ENCODE measurements at regions not wholly inside any gene's neighbourhood (a gene's known extent, or its start where the extent isn't known, plus 50 kb on each side); places are given as distances from the start of the nearest gene placed in this dataset.
"Not testable (repeated sequence)": the region's sequence is repeated elsewhere in the genome, so short reads cannot be mapped to it uniquely, and the experiment has no call there.

DNA sequence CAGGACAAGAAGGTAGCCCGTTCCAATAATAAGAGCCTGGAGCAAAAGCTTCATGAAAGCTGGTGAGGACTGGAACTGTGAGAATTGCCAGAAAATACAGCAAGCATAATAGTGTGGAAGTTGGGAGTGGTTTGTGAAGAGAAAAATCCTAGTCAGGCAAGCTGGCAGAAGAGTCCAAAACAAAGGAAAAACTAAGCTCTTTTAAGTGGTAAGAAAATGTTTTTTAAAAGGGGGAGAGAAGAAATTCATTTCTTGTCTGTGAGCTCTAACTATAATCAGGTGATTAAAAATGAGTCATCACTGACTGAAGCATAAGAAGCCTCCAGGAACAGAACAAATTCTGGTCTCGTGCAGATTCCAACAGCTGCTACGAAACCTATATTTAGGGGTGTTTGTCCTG is 102.6 kb downstream of the CAAP1 start:
- no peak for DNase-seq (ENCODE audit: low spot score)

DNA sequence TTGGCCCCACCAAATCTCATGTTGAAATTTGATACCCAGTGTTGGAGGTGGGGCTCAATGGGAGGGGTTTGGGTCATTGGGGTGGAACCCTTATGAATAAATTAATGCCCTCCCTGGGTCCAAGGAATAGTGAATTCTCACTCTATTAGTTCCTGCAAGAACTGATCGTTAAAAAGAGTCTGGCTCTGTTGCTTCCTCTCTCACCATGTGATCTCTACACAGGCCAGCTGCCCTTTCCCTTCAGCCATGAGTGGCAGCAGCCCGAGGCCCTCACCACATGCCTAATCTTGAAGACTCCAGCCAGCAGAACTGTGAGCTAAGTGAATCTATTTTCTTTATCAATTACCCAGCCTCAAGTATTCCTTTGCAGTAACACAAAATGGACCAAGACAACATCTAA is 106.0 kb downstream of the CAAP1 start:
- DNase-seq (ENCODE audit: low spot score) = no peak

DNA sequence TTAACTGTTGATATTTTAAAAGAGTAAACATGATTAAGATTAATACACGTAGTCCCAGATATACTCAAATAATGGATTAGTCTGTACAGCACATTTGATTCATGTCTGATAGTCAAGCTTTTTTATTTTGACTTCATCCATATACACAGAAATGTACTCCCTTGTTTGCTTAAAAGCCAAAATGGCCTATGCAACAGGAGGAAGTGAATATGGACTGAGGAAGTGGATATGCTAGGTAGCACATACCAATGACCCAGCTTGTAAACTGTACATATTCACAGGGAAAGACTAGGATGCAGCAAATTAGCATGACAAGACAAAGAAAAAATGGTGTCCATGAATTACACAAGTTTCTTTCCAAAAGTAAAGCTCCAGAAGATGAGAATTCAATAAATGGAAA is 109.7 kb downstream of the CAAP1 start:
- no peak for DNase-seq (ENCODE audit: low spot score)

DNA sequence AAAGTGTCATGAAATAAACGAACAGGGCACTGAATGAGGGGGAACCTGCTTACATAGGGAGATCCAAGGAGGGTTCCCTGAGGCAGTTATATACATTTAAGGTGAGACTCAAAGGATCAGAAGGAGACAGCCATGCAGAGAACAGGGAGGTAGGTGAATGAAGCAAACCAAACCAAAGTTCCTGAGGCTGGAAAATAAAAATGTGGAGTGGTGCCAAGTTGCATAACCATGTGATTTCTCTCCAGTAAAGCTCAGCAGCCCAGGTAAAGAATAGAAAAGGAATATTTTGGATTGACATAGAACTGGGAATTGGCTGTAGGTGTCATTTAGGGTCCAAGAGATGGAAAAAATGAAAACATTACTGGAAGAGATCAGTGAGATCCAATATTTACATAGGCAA is 110.7 kb downstream of the CAAP1 start:
- DNase-seq (ENCODE audit: low spot score) = no peak

DNA sequence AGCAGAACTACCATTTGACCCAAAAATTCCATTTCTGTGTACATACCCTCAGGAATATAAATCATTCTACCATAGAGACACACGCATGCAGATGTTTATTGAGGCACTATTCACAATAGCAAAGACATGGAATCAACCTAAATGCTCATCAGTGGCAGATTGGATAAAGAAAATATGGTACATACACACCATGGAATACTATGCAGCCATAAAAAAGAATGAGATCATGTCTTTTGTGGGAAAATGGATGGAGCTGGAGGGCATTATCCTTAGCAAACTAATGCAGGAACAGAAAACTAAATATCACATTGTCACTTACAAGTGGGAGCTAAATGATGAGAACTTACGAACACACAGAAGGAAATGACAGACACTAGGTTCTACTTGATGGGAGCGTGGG is 112.3 kb downstream of the CAAP1 start:
- DNase-seq (ENCODE audit: low spot score) = not testable (repeated sequence)

DNA sequence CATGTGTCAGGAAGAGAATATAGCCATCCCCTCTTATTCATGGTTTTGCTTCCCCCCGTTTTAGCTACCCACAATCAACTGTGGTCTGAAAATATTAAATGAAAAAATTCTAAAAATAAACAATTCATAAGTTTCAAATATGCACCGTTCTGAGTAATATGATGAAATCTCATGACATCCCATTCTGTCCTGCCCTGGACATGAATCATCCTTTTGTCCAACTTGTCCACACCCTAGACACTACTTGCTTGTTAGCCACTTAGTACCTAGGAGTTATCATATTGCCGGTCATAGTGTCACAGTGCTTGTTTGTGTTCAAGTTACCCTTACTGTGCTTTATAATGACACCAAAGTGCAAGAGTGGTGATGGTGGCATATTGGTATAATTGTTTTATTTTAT is 113.5 kb downstream of the CAAP1 start:
- no peak for DNase-seq (ENCODE audit: low spot score)

DNA sequence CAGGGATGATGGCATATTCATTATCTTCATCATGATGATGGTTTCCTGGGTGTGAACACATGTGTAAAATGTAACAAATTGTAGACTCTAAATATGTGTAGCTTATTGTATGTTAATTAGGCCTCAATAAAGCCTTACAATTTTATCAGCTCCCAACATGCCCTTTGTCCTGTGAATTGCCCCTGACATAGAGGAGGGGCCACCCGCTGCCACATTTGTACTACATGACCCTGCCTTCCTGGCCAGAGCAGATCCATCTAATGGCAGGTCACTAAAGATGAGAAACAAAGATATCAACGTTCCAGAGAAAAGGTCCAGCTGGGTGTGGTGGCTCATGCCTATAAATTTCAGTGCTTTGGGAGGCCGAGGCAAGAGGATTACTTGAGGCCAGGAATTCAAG is 117.2 kb downstream of the CAAP1 start:
- DNase-seq (ENCODE audit: low spot score) = no peak

DNA sequence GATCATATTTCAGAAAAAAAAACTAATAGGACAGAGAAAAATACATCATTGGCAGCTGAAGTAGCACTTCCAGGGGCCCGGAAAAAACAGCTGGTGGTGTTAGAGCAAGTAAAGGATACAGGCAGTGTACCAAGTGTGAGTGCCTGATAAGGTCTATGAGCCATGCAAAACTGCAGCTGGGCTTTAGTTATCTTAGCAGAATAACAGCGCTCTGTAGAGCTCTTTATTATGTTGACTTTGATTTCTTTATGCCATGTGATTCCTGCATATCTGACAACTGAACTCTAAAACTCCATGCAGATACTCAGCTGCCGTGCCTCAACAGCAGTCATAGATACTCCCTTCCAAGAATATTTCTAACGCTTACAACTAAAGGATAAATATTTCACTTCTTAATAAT is 119.5 kb downstream of the CAAP1 start:
- DNase-seq (ENCODE audit: low spot score) = no peak

DNA sequence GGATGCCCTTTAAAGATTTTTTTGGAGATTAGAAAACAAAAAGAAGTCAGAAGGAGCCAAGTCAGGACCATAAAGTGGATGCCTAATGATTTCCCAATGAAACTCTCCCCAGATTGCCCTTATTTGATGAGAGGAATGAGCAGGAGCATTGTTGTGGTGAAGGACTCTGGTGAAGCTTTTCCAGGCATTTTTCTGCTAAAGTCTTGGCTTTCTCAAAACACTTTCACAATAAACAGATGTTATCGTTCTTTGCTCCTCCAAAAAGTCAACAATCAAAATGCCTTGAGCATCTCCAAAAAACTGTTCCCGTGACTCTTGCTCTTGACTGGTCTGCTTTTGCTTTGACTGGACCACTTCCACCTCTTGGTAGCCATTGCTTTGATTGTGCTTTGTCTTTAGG is 121.8 kb downstream of the CAAP1 start:
- DNase-seq (ENCODE audit: low spot score) = no peak

DNA sequence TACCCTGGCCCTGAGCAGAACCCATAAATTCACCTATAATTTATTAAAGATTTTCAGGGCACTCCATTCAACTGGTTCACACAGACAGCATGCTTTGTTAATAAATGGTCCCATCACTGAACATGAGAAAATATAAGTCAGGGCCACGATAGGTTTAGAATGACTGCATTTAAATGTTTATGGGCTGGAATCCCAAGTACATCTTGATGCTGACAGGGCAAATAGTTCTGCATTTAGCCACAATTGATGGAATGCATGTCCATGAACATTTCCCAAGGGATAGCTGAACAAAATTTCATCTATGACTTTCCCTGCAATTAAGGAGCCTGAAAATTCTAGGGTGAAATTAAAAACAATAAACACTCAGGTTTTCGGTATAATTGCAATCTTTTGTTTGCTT is 124.5 kb downstream of the CAAP1 start:
- no peak for DNase-seq (ENCODE audit: low spot score)

DNA sequence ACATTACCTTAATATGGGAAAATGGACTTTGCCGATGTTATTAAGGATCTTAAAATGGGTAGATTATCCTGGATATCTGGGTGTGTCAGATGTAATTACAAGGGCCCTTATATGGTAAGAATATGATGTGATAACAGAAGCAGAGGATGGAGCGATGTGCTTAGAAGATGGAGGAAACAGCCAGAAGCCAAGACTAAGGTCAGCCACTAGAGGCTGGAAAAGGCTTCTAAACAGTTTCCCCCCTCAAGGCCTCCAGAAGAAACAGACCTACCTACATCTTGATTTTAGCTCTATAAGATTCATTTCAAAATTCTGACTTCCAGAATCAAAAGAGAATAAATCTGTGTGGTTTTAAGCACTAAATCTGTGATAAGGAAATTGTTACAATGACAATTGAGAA is 131.9 kb downstream of the CAAP1 start:
- no peak for DNase-seq (ENCODE audit: low spot score)

DNA sequence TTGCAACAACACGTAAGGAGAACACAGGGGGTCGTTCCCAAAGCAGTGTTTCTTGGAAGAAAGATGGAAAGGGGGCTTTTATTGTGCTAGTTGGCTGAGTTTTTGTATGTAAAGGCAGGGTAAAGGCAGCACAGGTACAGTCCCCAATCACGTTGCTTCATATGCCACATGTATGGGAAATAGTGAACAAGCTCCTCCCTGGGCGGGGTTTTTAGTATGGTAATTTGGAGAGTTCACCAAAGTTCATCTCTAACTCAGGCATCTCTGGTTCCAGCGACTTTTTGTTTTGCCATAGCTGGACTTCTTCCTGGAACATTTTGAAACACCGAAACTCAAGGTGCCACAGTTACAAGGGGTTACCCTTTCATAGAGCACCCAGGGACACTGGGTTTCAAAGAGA is 133.9 kb downstream of the CAAP1 start:
- no peak for DNase-seq (ENCODE audit: low spot score)

DNA sequence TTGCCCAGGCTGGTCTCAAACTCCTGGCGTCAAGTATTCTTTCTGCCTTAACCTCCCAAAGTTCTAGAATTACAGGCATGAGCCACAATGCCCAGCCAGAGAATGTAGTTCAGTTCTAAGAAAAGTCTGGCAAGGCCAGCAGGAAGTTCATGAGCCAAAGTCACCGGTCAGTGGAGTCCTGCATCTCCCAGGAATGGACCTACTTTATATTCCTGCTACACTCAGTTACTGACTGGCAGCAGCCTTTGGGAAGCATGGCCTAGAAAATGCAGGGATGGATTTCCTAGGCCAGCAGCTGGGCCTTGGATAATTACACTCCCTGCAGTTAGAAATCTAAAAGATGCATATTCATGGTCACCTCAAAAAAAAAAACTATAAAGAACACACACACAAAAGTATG is 135.7 kb downstream of the CAAP1 start:
- peak; percentile 25 for DNase-seq (ENCODE audit: low spot score)

DNA sequence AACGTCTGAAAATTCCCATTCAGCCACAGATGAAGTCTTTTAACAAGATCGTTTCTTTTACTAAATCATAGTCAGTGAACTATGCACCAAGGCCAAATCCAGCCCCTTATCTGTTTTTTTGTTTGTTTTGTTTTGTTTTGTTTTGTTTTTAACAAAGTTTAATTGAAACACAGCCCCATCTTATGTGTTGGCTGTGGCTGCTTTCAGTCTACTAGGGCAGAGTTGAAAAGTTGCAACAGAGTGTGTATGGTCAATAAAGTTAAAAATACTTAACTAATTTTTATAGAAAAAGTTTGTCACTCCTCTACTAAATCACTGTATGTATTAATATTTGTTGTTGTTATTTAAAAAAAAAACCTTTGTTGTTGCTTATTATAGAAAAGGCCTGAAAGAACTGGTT is 137.1 kb downstream of the CAAP1 start:
- DNase-seq (ENCODE audit: low spot score) = no peak

DNA sequence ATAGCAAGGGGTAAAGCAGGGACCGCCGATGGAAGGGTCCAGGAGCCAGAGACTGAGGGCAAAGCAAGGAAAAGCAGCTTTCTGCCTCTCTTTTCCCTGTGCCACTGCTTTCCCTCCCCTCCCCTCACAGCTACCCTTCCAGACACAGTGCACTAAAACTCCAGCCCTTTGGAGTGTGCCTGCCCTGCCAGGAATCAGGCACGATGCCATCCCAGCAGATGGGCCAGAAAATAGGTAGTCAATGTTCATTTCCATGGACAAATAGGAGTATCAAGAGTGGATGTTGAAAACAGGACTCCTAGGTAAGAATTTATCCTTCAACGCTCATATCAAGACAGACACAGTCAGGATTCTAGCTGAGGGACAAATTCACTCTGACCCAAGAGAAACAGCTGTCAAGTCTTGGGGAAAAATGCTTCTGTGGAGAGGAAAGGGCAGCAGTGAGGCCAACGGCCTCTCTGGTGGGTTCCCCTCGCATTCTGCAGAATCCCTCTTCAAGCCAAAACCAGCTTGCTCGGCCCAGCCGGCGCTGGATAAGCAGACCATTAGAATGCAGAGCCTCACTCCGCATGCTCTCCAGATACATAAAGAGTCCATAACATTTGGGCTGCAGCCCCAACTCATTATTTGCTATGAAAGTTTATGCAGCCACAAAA is 138.0 kb downstream of the CAAP1 start:
- no peak for DNase-seq (ENCODE audit: low spot score)

DNA sequence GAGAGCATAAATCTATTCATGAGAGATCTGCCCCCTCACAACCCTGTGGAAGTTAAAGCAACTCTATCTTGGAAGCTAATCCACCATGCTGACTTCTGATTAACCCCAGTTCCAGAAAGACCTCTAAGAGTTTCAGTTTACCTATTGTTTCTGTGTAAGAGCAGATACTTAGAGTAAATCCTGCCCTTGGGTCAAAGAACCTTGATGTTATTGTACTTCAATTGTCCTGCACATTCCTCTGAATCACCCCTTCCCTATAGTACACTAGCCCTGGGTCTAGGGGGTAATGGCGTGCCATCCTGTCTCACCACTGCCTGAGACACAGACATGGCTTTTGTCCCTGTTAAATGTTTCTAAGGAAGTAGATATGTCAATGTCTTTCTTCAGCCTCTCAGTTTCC is 138.6 kb downstream of the CAAP1 start:
- no peak for DNase-seq (ENCODE audit: low spot score)

DNA sequence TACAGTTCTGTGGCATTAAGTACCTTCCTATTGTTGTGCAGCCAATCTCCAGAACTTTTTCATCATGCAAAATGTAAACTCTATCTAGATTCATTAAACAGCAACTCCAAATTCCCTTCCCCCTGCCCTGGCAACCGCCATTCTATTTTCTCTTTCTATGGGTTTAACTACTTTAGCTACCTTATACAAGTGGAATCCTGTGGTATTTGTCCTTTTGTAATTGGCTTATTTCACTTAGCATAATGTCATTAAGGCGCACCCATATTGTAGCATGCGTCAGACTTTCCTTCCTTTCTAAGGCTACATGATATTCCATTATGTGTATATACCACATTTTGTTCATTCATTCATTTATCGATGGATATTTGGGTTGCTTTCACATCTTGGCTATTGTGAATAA is 142.4 kb downstream of the CAAP1 start:
- no peak for DNase-seq (ENCODE audit: low spot score)

DNA sequence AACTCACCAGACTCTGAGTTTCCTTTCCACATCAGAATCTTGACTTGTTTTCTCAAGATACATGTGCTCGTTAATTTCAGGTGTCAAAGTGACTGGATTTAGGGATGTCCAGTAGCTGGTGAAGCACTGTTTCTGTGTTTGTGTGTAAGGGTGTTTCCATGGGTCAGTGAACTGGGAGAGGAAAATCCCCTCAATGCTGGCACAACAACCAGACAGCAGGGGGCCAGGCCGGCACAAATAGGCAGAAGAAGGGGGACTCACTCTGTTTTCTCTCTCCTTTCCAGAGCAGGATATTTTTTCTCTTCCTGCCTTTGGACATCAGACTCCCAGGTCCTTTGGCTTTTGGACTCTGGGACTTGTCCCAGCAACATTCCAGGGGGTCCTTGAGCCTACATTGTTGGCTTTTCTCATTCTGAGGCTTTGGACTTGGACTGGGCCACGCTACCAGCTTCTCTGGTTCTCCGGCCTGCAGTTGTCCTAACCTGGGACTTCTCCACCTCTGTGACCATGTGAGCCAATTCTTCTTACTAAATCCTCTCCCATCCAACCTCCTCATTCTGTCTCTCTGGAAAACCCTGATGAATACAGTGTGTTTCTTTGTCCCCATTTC is 144.0 kb downstream of the CAAP1 start:
- DNase-seq (ENCODE audit: low spot score) = no peak

DNA sequence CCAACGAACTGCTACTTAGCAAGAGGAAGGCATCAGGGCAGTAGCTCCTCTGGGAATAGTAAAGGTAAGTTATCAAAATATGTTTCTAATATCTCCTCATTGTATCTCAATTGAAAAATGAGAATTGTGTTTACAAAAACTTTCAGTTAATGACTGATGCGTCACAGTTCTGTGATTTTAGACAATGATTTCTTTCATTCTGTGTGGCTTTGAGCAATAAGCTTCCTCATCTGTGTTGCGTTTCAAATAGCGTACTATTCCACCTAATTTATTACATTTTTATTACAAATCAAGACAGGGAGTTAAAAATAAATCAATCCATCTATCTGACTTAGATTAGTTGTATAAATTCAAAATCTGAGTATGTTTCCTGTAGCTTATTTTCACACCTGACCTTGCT is 145.0 kb downstream of the CAAP1 start:
- no peak for DNase-seq (ENCODE audit: low spot score)

DNA sequence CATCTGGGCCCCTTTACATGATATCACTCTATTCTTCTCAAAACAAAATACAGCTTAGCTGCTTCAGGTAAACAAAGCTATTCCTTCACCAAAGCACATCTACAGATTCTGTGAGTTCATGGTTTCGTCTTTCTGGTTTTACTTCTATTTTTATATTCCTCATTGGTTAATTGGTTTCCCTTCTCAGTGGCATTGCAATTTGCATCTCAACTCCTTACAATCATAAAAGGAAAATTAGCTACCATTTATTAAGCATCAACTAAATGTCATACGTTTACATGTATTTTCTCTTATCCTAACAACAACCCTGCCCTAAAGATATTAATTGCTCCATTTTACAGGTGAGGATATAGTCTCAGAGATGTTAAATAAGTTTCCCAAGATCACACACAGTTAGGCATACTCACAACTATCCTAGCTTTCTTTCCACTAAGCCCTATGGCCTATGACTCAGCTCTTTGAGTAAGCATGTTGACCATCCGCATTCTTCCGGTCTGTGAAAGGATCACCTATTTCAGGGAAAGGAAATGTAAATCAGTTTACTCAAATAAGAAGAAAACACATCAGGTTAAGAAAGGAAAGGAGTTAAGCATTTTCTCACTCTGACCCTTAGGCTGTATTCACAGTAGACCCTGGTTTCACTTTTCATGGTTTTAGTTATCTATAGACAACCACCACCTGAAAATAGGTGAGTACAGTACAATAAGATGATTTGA is 146.1 kb downstream of the CAAP1 start:
- no peak for DNase-seq (ENCODE audit: low spot score)

DNA sequence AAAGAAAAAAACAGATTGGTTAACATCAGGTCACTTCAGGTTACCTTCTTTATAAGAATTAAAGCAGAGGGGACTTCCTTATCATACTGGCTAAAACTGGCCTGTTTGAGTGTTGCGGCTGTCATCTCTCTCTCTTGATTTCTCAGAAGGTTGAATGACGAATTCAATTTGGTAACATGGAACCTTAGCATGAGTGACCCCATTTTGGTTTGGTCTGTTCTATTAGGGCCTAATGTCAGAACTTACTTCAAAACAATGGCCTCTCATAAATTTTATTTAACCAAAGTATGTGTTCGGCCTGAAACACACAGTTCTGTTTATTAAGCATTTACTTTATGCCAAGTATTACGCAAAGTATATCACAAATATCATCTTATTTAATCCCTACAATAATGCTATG is 147.5 kb downstream of the CAAP1 start:
- DNase-seq (ENCODE audit: low spot score) = no peak

DNA sequence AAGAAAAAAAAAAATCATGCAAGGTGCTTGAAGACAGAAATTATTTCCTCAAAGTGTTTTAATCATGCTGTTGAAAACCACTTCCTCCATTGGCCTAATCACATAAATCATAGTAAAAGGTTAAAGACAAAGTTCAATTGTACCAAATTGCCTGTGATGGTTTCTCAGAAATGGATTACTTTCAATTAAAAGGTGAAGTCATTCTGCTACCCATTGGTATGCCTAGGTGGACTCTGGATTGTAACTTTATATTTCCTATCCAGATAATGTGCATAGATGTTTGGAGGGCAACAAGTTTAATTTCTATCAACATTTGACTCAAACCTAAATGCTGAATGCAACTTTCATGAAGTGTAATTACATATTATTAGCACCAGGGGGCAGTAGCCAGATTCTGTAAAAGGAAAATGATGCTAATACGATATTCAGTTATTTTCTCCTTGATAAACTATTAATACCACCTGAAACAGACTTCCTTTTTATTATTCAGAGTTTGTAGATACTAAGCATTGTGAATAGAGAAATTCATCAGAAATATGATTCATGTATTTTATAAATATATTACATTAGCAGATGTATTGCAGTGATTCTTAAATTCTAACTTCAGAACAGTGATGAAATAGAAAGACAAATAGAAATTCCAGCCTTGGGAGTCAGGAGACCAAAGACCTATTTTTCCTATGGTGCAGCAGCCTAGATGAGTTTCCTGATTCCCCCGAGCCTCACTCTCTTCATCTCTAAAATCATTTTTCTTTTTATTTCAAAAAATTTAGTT is 148.2 kb downstream of the CAAP1 start:
- peak; percentile 39 for DNase-seq (ENCODE audit: low spot score)

Data from pons (tissue), 1 donor.